ENCODE measurements at regions not wholly inside any gene's neighbourhood (a gene's known extent, or its start where the extent isn't known, plus 50 kb on each side); places are given as distances from the start of the nearest gene placed in this dataset.

DNA sequence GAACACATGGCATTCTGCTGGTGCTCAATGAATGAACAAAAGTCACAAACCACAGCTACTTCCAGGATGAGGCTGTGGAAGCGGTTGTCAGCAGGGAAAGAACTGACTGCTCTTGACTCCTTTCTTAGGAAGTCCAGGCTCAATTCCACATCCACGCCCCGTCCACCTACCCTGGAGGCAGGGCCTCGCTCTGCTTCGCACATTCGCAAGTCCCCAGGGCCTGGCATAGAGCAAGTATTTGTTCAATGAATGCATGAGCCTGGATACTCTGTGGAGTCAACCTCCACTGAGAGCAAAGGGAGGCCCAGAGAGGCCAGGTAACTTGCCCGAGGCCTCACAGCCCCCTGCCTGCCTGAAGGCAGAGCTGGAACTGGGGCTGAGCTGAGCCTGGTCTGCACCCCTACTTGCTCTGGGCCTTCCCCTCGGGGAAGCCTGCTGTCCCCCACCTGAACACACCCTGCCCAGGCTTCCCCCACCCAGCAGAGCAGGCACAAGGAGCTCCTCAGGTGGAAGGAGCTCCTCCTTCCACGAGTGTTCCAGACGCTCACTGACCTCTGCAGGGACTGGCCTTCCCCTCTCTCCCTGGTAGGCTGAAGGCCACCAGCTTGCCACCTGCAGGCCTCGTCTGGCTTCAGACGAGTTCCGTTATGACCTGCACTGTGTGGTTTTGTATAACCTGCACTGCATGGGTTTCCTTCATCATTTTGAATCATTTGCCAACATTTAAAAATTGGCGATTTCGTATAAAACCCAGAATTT lies 119.3 kb upstream of the PTPN1 start:
- DNase-seq (ENCODE audit: low read depth) = no peak

DNA sequence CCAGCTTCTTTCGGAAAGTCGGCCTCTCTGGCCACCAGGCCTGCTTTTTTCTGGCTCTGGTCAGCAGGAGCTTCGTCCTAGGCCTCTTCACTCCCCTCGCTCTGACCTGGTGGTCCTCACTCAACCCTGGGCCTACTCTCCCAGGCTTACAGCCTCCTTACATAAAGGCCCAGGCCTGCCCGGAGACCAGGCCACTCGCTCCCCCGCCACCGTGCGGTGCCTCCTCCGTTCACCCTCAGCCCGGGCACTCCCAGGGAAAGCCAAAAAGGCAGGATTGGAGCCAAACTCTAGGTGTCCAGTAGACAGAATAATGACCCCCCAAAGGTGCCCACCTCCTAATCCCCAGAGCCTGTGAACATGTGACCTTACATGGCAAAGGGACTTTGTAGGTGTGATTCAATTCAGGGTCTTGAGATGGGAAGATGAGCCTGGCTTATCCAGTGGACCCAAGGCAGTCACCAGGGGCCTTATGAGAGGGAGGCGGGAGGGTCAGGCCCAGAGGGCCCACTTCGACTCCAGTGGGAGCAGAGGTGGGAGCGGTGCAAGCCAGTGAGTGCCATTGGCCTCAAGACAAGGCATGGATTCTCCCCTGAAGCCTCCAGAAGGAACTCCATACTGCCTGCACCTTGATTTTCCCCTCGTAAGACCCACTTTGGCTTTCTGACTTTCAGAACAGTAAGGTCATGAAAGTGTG lies 118.6 kb upstream of the PTPN1 start:
- DNase-seq (ENCODE audit: low read depth) = no peak

DNA sequence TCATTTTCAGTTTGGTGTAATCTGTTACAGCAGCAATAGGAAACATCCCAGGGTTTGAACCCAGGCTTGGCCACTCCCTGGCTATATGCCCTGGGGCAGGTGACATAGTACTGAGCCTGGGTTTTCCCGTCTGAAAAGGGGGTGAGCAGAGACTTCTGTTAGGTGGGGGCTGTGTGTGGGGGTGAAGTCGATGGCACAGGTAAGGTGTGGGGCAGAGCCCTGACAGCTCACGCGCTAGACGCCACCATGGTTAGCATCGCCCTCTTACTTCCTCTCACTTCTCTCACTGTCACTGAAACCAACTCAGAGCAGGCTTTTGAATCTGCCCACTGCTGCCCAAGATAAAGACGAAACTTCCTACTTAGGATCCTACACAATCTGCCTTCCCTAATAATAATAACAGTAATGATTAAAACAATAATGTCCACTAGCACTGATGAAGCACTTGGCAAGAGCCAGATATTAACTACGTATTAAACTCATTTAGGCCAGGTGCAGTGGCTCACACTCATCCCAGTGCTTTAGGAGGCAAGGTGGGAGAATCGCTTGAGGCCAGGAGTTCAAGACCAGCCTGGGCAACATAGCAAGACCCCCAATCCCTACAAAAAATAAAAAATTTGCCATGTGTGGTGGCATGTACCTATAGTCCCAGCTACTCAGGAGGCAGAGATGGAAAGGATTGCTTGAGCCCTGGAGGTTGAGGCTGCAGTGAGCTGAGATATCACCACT lies 117.9 kb upstream of the PTPN1 start:
- no peak for DNase-seq (ENCODE audit: low read depth)

GRCh38 chr20:50393242-50393641 lies 116.9 kb upstream of the PTPN1 start:
- no peak for DNase-seq (ENCODE audit: low read depth)

DNA sequence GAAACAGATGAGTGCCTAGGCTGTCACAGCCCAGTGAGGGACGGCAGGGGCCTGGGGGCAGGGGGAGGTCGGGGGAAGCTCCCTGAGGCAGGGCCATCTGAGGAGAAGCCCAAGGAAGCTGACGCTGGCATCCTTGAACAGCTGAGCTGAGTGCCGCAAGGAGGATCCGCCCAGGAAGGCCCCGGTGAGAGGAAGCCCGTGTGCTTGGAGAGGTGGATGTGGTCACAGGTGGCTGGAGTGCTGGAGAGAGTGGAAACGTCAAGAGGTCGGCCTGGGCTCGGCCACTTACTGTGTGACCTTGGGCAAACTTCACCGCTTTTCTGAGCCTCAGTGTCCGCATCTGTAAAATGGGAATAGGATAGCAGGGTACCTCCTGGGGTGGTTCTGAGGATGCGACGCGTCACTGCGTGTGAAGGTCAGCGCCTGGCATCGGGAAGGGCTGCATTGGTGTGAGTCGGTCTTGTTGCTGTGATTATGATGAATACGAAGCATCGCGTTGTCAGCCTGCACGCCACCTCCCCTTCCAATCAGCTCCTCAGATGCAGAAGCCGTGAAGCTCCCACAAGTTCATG lies 116.1 kb upstream of the PTPN1 start:
- no peak for DNase-seq (ENCODE audit: low read depth)

DNA sequence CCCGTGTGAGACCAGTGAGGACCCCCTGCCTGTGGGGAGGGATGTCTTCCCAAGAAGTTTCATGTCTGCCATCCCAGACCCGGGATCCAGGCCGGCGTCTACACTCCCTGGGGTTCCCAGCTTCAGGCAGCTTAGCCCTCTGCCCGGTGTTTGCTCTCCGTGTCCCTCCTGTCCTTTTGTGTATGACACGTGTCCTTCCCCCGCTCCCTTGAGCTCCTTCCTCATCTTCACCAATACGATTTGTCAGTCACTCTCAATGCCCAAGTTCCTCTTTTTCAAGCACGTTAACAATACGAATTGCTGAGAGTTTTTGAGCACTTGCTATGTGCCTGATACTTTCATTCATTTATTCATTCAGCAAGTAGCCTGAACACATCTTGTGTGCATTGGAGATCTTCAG lies 115.6 kb upstream of the PTPN1 start:
- no peak for DNase-seq (ENCODE audit: low read depth)

- DNase-seq (ENCODE audit: low read depth) = no peak
Measured at GRCh38 chr20:50395251-50395729, 114.9 kb upstream of the PTPN1 start.

DNA sequence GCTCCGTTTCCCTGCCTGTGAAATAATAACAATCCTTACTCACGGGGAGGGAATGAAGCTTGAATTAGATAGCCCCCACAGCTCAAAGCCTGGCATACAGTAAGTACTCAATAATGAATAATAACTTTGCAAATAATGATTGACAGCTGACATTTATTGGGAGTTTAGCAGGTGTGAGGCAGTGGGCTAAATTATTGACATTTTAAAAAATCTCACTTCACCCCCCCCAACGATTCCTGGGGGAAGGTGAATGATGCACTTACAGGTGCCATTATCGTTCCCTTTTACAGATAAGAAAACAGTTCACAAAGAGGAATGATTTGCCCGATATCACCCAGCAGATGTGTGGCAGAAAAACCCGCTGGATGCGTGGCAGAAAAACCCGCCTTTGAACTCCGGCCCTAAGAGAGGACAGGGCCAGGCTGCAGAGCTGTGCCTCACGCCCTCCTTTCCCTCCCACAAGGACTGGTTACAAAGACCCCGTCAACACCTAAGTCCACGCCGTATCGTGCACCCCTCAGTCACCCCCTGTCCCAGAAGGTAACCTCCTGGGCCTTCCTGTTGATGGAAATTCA lies 114.2 kb upstream of the PTPN1 start:
- no peak for DNase-seq (ENCODE audit: low read depth)

- no peak for DNase-seq (ENCODE audit: low read depth)
Measured at GRCh38 chr20:50396623-50397022, 113.6 kb upstream of the PTPN1 start.

GRCh38 chr20:50397058-50397457 lies 113.1 kb upstream of the PTPN1 start:
- no peak for DNase-seq (ENCODE audit: low read depth)

DNA sequence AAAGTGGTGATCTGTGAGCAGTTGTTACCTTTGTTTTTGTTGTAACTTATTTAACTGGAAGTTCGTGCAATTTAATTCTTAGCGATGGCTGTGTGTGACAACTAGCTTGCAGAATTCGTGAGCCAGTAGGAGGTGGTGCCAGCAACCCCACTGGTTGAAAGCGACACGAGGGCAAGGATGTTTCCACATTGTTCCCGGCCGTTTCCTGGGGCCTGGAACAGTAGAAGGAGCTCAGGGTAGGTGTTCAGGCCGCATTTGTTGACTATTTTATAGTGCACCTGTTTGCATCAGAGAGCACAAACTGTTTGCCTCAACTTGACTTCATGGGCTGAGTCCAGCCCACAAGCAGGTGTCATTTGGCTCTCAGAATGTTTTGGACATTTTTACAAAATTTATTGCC lies 112.1 kb upstream of the PTPN1 start:
- DNase-seq (ENCODE audit: low read depth) = no peak

DNA sequence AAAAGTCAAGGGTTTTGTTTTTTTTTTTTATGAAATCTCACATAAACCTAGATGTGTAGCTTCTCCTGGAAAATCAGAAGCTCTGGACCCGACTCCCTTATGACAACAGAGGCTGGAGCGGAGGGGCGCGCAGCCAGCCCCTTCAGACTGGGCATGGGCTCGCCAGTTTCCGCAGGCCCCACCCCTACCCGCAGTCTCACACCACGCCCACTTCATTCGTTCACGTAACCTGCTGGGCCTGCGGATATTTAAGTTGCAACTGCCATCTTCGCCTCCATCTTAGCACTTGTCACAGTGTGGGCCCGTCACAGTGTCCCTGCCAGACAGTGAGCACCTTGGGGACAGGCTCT lies 111.7 kb upstream of the PTPN1 start:
- DNase-seq (ENCODE audit: low read depth) = no peak

GRCh38 chr20:50398821-50399554 lies 111.2 kb upstream of the PTPN1 start:
- DNase-seq (ENCODE audit: low read depth) = no peak

DNA sequence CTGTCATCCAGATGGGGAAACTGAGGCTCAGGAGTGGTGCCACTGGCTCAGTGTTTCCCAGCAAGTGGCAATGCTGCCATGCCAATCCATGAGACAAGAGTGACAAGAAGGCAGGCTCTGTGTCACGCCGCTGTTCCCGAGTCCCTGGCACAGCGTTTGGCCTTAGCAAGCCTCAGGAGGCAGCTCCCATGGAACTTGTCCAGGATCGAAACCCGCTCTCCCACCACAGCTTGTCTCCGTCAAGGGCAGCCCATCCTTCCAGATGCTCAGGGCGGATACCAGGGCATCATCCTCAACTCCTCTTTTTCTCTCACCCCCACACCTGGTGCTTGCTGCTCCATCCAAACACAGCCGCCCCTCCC lies 110.6 kb upstream of the PTPN1 start:
- DNase-seq (ENCODE audit: low read depth) = no peak

- DNase-seq (ENCODE audit: low read depth) = no peak
Measured at GRCh38 chr20:50399917-50400704, 110.1 kb upstream of the PTPN1 start.

DNA sequence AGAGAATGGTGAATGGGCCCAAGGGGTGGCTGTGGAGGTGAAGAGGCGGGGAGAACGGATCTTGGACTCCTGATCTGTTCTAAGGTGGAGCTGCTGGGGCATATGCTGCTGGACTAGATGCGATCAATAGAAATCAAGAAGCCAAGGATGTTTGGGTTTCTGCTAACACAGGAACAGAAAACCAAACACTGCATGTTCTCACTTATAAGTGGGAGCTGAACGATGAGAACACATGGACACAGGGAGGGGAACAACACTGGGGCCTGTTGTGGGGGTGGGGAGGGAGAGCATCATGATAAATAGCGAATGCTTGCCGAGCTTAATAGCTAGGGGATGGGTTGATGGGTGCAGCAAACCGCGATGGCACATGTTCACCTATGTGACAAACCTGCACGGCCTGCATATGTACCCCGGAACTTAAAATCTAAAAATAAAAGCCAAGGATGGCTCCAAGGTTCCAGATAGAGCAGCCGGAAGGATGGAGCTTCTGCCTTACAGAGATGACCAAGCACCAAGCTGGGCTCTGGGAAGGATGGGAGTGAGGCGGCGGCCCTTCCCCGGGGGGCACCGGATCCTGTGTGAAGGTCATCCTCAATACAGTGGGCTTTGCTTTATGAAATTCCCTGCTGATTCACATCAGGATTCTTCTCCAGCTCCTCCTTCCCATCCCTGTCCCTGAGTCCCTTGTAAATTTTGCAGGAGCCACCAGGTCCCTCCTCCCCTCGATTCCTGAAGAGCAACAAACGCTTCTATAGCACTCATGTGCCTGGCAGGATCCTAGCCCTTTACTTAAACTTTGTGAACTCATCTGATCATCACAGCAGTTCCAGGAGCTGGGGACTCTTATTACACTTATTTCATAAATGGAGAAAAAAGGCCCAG lies 109.2 kb upstream of the PTPN1 start:
- no peak for DNase-seq (ENCODE audit: low read depth)

DNA sequence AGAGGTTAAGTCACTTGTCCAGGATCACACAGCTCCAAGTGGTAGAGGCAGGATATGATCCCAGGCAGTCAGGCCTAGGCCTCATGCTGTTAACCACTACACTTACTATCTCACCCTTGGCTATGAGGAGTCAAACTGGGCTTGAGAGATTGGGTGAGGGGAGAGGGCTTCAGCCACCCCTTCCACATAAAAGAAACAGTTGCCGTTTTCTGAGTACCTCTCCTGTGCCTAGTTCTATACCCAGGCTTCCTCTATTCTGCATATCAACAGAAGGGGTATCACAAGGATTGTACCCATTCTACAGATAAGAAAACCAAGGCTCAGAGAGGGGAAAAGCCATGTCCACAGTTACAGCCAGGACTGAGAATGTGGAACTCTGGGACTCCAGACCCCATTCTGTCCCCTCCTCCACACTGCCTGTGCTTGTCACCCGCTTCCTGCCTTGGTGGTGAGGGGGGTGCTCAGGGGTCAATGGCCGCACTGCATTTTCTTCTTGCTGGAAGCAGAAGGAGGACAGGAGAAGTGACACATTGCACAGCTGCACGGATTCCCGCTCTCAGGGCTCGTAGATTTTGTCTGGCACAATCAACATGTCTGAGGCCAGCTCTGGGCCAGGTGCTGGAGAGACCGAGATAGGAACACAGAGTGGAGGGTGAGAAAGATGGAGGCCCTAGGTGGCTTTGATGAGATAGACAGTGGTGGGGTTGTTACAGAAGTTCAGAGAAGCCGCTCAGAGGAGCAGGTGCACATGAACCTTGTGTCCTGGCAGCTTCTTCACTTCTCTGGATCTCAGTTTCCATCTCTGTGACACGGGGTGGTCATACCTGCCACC lies 108.4 kb upstream of the PTPN1 start:
- DNase-seq (ENCODE audit: low read depth) = no peak

DNA sequence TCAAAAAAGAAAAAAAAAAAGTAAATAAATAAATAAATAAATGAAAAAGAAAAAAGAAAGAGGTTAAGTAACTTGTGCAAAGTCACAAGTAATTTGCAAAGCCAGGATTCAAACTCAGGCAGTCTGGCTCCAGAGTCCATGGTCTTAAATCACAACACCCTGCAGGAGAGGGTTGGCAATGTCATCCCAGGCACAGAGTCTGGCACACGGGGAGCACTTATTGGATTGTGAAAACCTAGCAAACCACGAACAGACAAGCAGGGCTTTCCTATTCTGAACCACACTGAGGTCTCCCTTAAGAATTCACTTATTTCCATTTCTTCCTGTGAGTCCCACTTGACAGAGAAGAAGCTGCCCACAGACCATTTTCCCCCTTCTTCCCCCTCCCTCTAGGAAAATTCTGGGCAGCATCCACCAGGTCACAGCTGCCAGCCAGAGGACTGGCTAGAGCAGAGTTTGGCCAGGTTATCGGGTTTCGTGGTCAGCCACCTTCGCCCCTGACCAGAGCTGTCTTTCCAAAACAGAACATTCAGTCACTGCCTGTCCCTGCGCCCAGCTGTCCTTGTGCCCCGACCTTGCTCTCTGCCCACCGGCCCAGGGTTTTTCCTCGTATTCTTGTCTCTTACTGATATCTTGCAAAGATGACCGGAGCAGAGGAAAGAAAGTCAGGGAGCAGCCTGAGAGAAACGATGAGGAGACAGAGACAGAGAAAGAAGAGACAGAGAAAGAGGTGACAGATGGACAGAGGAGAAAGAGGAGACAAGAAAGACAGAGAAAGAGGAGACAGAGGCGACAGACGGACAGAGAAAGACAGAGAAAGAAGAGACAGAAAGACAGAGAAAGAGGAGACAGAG lies 106.4 kb upstream of the PTPN1 start:
- no peak for DNase-seq (ENCODE audit: low read depth)
